Neural progenitor cell (in vitro differentiated cells): ENCODE measurements at regions not wholly inside any gene's neighbourhood (a gene's known extent, or its start where the extent isn't known, plus 50 kb on each side); places are given as distances from the start of the nearest gene placed in this dataset.
A peak's percentile ranks its signal among the peaks of the same experiment; 100 is the strongest.
"Not testable (repeated sequence)": the region's sequence is repeated elsewhere in the genome, so short reads cannot be mapped to it uniquely, and the experiment has no call there.

Experiments
- DNase-seq: peaks from one replicate; pipeline ENCODE4 v3.0.0-alpha.2; 2016; ENCODE audit warnings: low spot score
- H2AFZ ChIP-seq: fragments of 200-600 bp; sonication (generic); replicated peaks from 2 replicates; pipeline ENCODE4 v1.6.1; 2016; ENCODE audit warnings: antibody characterized with exemption
- H3F3A ChIP-seq: fragments of 200-600 bp; sonication (generic); 2 replicates; pipeline ENCODE4 v1.6.1; 2016; ENCODE audit warnings: antibody characterized with exemption, low read depth
- H3K27ac ChIP-seq: fragments of 200-600 bp; sonication (generic); 2 replicates; pipeline ENCODE4 v1.5.1; 2016; ENCODE audit warnings: mild to moderate bottlenecking
- H3K27me3 ChIP-seq: fragments of 200-600 bp; sonication (generic); 2 replicates; pipeline ENCODE4 v1.6.1; 2016; ENCODE audit warnings: mild to moderate bottlenecking, moderate library complexity
- H3K36me3 ChIP-seq: fragments of 200-600 bp; sonication (generic); 2 replicates; pipeline ENCODE4 v1.5.1; 2016
- H3K4me1 ChIP-seq: fragments of 200-600 bp; sonication (generic); 2 replicates; pipeline ENCODE4 v1.6.1; 2016; ENCODE audit warnings: mixed run types
- H3K4me2 ChIP-seq: fragments of 200-600 bp; sonication (generic); 2 replicates; pipeline ENCODE4 v1.6.1; 2016
- H3K4me3 ChIP-seq: fragments of 200-600 bp; sonication (generic); 2 replicates; pipeline ENCODE4 v1.5.1; 2016
- H3K79me2 ChIP-seq: fragments of 200-600 bp; sonication (generic); 2 replicates; pipeline ENCODE4 v1.6.1; 2016; ENCODE audit warnings: low read depth
- H3K9ac ChIP-seq: fragments of 200-600 bp; sonication (generic); 2 replicates; pipeline ENCODE4 v1.6.1; 2016
- H3K9me3 ChIP-seq: fragments of 200-600 bp; sonication (generic); 2 replicates; pipeline ENCODE4 v1.5.1; 2016; ENCODE audit warnings: low read depth
- H4K20me1 ChIP-seq: fragments of 200-600 bp; sonication (generic); 2 replicates; pipeline ENCODE4 v1.6.1; 2016; ENCODE audit warnings: low read depth
- H3K27ac Mint-ChIP-seq: 3 replicates; pipeline ENCODE4 v1.8.0; 2021; ENCODE audit warnings: mixed read lengths
- H3K27me3 Mint-ChIP-seq: 2 replicates; pipeline ENCODE4 v1.8.0; 2022; ENCODE audit warnings: low read depth, mild to moderate bottlenecking, inconsistent platforms, moderate library complexity, mixed read lengths; ENCODE audit not compliant: insufficient read depth
- H3K36me3 Mint-ChIP-seq: 3 replicates; pipeline ENCODE4 v1.8.0; 2021; ENCODE audit warnings: mixed read lengths
- H3K4me1 Mint-ChIP-seq: 3 replicates; pipeline ENCODE4 v1.8.0; 2021; ENCODE audit warnings: mixed read lengths
- H3K4me3 Mint-ChIP-seq: 3 replicates; pipeline ENCODE4 v1.8.0; 2021; ENCODE audit warnings: mild to moderate bottlenecking, moderate library complexity, mixed read lengths
- H3K9me3 Mint-ChIP-seq: 3 replicates; pipeline ENCODE4 v1.8.0; 2020; ENCODE audit warnings: mixed read lengths
- CTCF ChIP-seq: fragments of 200-600 bp; sonication (generic); IDR thresholded peaks from 2 replicates; pipeline ENCODE4 v1.5.1; 2017; ENCODE audit warnings: antibody characterized with exemption, mild to moderate bottlenecking
- EZH2 ChIP-seq: fragments of 200-600 bp; sonication (generic); IDR thresholded peaks from 2 replicates; pipeline ENCODE4 v1.6.1; 2017; ENCODE audit warnings: antibody characterized with exemption, mild to moderate bottlenecking, moderate library complexity
- EZH2phosphoT487 ChIP-seq: fragments of 200-600 bp; sonication (generic); IDR thresholded peaks from 2 replicates; pipeline ENCODE4 v1.6.1; 2017; ENCODE audit warnings: antibody characterized with exemption

- H3K4me1 Mint-ChIP-seq = peaks cover 20% of the 10 kb centered on the region
- Histone ChIP-seq H2AFZ (no peak overlapping the region), H3K9me3 (no peaks in the 10 kb centered on the region), H4K20me1 (no peaks in the 10 kb centered on the region), H3K9ac (no peak overlapping the region), H3K27me3 (no peaks in the 10 kb centered on the region), H3K4me1 (peaks cover 5% of the 10 kb centered on the region), H3K36me3 (no peaks in the 10 kb centered on the region), H3K4me3 (no peak overlapping the region), H3F3A (peaks cover 11% of the 10 kb centered on the region), H3K27ac (no peak overlapping the region), H3K4me2 (no peak overlapping the region), H3K79me2 (no peaks in the 10 kb centered on the region)
- peaks cover 5% of the 10 kb centered on the region for H3K27me3 Mint-ChIP-seq
- H3K36me3 Mint-ChIP-seq = peaks cover 2% of the 10 kb centered on the region
- peak overlapping the region; percentile 42 for H3K27ac Mint-ChIP-seq
- DNase-seq = no peak
- TF ChIP-seq EZH2phosphoT487 (no peak), CTCF (no peak), EZH2 (no peak)
- no peak overlapping the region for H3K4me3 Mint-ChIP-seq
- peaks cover 6% of the 10 kb centered on the region for H3K9me3 Mint-ChIP-seq
Measured at GRCh38 chr15:62869116-62869515, 173.4 kb upstream of the TPM1 start.

GRCh38 chr15:62870216-62870615, 172.3 kb upstream of the TPM1 start:
- no peak overlapping the region for H3K27ac Mint-ChIP-seq
- no peak overlapping the region for H3K9ac ChIP-seq
- H3K27ac ChIP-seq = no peak overlapping the region
- no peaks in the 10 kb centered on the region for H3K9me3 ChIP-seq
- no peak overlapping the region for H3K4me2 ChIP-seq
- peaks cover 10% of the 10 kb centered on the region for H3K4me1 ChIP-seq
- no peak overlapping the region for H2AFZ ChIP-seq
- H3K79me2 ChIP-seq = no peaks in the 10 kb centered on the region
- H3K4me3 ChIP-seq = no peak overlapping the region
- H3K9me3 Mint-ChIP-seq = peaks cover 6% of the 10 kb centered on the region
- no peaks in the 10 kb centered on the region for H3K36me3 ChIP-seq
- peaks cover 5% of the 10 kb centered on the region for H3K27me3 Mint-ChIP-seq
- peaks cover 15% of the 10 kb centered on the region for H3F3A ChIP-seq
- H3K4me3 Mint-ChIP-seq = no peak overlapping the region
- H4K20me1 ChIP-seq = no peaks in the 10 kb centered on the region
- peaks cover 2% of the 10 kb centered on the region for H3K36me3 Mint-ChIP-seq
- H3K4me1 Mint-ChIP-seq = peaks cover 30% of the 10 kb centered on the region
- TF ChIP-seq EZH2phosphoT487 (no peak), CTCF (no peak), EZH2 (no peak)
- no peak for DNase-seq
- no peaks in the 10 kb centered on the region for H3K27me3 ChIP-seq

GRCh38 chr15:62870701-62871100, 171.8 kb upstream of the TPM1 start:
- H3K4me1 Mint-ChIP-seq = peaks cover 35% of the 10 kb centered on the region
- not testable (repeated sequence) for H3K4me3 Mint-ChIP-seq, H3K9ac ChIP-seq, H3K4me2 ChIP-seq, H3K36me3 ChIP-seq, H2AFZ ChIP-seq, H3K27ac ChIP-seq, H3K9me3 Mint-ChIP-seq, H3K9me3 ChIP-seq, H3K4me3 ChIP-seq, H3K27me3 ChIP-seq, H3K27ac Mint-ChIP-seq, H3K27me3 Mint-ChIP-seq, H3K79me2 ChIP-seq, H3K36me3 Mint-ChIP-seq, DNase-seq, H4K20me1 ChIP-seq
- H3K4me1 ChIP-seq = peaks cover 13% of the 10 kb centered on the region
- peaks cover 18% of the 10 kb centered on the region for H3F3A ChIP-seq

DNA sequence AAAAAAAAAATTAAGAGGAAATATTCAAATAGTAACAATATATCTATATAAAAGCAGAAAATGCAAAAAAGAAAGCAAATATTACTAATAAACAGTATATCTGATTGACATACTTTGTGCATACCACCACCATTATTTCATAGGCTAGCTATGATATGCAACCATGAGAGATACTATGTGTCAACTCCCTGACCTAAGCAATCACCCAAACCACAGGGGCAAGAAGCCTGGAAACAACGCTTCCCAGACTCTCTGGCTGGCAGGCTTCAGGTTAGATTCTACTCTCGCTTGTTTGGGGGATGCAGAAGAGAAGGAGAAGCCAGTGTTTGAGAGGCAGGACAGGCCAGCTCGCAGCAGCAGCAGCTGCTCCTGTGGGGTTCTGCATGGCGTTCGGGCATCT, 169.3 kb upstream of the TPM1 start:
- no peaks in the 10 kb centered on the region for H3K27me3 ChIP-seq
- no peak overlapping the region for H3K27ac ChIP-seq
- Mint-ChIP-seq H3K27me3 (peaks cover 8% of the 10 kb centered on the region), H3K4me3 (no peak overlapping the region), H3K4me1 (peaks cover 41% of the 10 kb centered on the region), H3K27ac (no peak overlapping the region), H3K36me3 (peaks cover 2% of the 10 kb centered on the region), H3K9me3 (peaks cover 6% of the 10 kb centered on the region)
- no peaks in the 10 kb centered on the region for H3K36me3 ChIP-seq
- TF ChIP-seq EZH2phosphoT487 = no peak
- TF ChIP-seq CTCF = no peak
- TF ChIP-seq EZH2 = no peak
- no peak for DNase-seq
- H3K4me3 ChIP-seq = no peak overlapping the region
- H3F3A ChIP-seq = peaks cover 12% of the 10 kb centered on the region
- H3K9ac ChIP-seq = no peak overlapping the region
- H3K4me1 ChIP-seq = peaks cover 12% of the 10 kb centered on the region
- H3K4me2 ChIP-seq = no peak overlapping the region
- H3K9me3 ChIP-seq = no peaks in the 10 kb centered on the region
- no peak overlapping the region for H2AFZ ChIP-seq
- H3K79me2 ChIP-seq = no peaks in the 10 kb centered on the region
- H4K20me1 ChIP-seq = no peaks in the 10 kb centered on the region
